T-helper 1 cell (primary cell): ENCODE measurements at regions not wholly inside any gene's neighbourhood (a gene's known extent, or its start where the extent isn't known, plus 50 kb on each side); places are given as distances from the start of the nearest gene placed in this dataset.
"Not testable (repeated sequence)": the region's sequence is repeated elsewhere in the genome, so short reads cannot be mapped to it uniquely, and the experiment has no call there.

ENCODE experiments used
- DNase-seq, 5 donors: peaks; one replicate each; pipeline ENCODE4 v3.0.0-alpha.2; 2012 to 2020

DNA sequence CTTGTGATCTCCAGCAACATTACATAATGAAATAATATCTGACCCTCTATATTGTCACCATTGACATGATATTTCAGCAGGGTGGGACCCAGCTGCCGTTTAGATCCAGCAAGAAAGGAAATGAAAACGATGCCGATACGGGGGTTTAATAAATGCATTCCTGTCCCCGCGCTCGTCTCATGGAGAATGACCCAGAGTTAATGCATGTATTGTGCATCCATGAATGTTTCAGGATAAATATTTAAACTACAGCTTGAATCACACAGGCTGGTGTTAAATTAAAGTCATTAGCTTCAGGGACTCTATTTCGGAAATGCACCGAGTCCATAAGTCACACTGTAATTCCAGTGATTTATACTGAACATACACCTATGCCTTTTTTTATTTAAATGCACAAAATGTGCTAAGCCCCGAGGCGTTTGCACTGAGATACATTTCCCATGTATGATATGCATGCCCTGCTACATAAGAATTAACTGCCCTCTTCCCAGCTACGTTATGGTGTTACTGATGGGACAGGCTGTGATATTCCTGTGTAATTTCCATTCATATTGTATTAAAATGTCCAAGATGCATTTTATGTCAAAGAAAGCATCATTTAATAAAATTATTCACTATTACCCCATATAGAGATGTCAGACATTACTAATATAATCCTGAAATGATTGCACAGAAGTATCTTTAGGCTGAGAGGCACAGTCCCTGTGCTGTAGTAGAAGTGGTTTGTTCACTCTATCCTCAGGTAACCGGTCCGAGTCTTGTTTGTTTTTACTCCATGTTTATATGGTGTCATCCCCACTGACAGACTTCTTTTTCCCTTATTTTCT, 109.3 kb upstream of the ZNF516 start:
- DNase-seq, result no peak

DNA sequence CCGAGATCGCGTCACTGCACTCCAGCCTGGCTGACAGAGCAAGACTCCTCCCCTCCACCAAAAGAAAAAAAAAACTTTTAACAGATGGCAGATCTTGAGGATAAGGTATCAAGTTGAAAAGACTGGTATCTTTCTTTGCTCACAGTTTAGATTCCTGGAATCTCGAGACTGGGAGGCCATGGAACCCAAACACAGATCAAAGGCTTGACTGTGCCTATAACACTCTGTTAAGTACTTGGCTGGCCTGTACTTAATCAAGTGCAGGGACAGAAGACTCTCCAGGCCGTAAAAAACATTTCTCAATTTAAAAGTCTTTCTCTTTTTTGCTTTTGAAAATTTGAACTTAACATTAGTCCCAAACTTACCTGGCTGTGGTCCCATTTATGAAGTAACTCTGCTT, 107.1 kb upstream of the ZNF516 start:
- DNase-seq, result no peak

DNA sequence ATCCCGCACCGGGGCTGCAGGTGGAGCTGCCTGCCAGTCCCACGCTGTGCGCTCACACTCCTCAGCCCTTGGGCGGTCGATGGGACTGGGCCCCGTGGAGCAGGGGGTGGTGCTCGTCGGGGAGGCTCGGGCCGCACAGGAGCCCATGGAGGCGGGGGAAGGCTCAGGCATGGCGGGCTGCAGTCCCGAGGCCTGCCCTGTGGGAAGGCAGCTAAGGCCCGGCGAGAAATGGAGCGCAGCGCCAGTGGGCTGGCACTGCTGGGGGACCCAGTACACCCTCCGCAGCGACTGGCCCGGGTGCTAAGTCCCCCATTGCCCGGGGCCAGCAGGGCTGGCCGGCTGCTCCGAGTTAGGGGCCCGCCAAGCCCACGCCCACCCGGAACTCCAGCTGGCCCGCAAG, 105.0 kb upstream of the ZNF516 start:
- not testable (repeated sequence) for DNase-seq

DNA sequence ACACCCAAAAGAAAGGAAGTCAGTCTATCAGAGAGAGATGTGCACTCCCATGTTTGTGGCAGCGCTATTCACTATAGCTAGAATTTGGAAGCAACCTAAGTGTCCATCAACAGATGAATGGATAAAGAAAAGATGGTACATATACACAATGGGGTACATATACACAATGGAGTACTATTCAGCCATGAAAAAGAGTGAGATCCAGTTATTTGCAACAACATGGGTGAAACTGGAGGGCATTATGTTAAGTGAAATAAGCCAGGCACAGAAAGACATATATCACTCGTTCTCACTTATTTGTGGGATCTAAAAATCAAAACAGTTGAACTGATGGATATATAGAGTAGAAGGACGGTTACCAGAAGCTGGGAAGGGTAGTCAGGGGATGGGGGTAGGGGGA, 99.9 kb upstream of the ZNF516 start:
- no peak for DNase-seq

DNA sequence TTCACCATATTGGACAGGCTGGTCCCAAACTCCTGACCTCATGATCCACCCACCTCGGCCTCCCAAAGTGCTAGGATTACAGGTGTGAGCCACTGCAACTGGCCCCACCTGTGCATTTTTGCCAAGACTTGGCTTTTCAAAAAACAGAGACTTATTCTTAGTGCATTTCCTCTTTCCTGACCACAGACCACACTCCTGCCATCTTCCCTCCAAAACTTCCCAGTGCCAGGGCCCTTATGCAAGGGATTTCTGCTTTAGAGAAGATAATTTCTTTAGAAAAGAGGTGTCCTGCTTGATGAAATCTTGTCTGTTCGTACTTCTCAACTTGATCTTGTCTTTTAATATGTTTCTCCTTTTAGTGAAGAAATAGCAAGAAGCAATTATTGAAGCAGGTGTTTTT, 98.8 kb upstream of the ZNF516 start:
- no peak for DNase-seq

DNA sequence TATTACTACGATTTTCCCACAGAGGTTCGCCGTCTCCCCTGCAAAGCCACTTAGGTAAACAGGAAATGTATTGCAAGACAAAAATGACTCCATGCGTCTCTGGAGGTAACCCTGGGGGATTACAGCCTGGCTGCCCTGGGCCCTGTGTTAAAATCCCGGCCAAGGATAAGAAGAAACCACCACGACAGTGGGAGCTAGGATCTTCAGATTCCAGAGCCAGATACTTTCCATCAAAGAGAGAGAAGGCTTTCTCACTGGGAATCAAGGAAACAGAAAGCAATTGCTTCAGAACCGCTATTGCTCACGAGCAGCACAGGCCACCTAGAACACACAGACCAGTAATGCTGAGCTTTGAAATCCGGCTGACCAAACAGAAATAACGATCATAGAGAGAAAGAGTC, 97.9 kb upstream of the ZNF516 start:
- no peak for DNase-seq

DNA sequence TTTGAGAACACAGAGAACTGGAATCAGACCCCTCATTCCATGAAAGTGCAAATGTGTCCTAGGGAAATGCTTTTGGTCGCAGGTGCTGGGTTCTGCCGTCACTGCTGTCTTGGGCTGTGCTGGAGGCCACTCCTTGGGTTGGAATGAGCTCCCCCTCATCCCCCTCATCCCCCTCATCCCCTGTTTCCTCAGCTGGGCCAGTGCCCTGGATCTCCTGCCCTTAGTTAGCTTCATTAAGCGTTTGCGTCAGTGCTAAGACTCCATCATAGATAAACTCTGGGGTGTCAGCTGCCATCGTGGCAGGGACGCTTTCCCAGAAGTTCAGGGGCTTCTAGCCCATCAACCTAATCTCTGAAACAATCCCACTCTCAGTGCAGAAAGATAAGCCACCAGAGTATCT, 97.1 kb upstream of the ZNF516 start:
- no peak for DNase-seq

DNA sequence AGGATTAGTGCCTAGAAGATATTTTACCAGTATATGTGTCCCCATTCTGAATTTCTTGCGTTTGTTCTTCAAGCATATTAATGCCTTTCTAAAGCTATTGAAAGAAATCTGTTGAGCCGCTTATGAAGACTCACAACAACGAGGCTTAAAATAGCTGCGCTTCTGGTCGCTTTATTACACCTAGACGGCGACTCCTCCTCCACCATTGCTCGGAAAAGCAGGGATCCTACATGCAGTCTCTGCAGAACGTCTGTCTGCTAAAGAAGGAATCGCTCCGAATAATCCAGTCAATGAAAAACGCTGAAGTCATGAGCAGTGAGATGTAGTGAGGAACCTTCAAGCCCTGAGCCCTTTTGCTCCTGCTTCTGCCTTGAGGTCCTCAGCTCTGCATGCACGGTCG, 94.8 kb upstream of the ZNF516 start:
- DNase-seq, result no peak

DNA sequence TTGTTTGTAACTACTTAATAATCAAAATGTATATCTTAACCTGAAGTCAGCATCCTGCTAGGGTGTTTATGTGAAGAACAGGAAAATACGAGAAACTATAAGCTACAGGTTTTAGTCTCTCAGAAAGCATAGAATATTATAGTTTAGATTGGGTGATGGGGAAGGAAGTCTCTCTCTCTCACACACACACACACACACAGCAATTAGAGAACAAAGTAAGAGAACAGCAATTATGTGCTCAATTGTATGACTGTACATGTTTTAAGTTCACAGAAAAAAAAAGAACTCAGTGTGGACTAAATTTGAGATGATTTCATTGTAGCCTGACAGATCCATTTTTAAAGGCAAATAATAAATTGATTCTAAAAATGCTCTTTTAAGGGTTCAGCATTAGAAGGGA, 94.3 kb upstream of the ZNF516 start:
- no peak for DNase-seq

DNA sequence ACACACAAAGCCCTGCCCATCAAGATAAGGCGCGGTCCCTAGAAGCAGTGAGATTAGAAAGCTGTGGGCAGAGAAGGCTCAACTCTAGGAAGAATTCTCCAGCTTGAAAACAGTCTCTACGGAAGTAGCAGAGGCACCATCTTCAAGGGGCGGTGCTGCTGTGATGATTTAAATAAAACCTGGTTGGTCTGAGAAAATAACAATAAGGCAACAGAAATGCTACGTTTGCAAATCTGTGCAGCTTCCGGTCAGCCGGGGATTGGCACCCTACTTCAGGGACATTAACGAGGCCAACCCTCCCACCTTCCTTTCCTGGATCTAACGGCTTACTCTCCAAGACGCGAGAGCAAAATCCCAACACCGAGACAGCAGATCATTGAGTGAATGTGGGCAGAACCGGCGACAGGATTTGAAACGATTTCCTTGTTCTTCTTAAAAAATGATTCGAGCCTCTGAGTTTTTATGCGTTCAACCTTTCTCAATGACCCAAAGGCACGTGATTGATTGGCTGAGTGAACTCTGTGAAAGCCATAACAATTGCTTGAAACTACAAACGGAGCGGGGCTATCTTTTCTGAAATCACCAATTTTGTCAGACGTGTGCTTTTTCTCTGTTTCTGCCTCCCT, 93.7 kb upstream of the ZNF516 start:
- DNase-seq, result no peak

DNA sequence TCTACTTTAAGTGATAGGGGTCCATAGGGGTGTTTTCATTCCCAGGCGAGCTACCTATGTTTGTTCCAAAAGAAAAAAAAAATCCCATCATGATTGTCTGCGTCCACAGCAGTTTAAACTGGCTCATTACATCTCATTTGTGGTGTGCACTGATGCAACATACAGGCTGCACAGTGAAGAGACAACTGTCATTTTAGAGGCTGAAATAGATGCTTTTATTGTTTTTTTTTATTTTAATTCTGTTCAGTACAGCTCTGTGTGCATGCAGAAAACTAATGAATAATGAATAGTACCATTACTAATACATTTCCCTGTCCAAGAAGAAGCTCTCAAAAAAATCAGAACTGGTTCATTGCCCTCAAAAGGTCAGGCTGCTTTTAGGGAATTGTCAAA, 92.8 kb upstream of the ZNF516 start:
- DNase-seq, result no peak

DNA sequence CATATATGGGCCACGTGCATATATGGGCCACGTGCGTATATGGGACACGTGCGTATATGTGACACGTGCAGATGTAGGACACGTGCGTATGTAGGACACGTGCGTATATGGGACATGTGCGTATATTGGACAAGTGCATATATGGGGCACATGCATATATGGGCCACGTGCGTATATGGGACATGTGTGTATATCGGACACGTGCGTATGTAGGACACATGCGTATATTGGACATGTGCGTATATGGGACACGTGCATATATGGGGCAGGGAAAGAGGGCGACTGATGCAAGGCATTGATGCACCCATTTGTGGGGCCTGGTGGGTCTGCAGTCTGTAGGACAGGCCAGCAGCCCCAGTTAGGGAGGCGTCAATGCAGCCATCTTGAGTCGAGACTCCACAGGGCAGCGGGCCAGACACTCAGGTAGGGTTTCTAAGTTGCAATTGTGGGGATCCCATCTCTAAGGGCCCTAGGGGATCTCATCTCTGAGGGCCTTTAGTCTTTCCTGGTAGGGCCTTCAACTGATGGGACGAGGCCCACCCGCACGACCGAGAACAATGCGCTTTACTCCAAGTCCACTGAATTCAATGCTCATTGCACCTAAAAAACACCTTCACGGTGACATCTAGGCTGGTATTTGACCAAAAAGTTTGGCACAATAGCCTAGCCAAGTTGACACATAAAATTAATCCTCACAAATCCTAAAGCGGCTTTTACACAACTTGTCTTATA, 92.3 kb upstream of the ZNF516 start:
- DNase-seq, result no peak

DNA sequence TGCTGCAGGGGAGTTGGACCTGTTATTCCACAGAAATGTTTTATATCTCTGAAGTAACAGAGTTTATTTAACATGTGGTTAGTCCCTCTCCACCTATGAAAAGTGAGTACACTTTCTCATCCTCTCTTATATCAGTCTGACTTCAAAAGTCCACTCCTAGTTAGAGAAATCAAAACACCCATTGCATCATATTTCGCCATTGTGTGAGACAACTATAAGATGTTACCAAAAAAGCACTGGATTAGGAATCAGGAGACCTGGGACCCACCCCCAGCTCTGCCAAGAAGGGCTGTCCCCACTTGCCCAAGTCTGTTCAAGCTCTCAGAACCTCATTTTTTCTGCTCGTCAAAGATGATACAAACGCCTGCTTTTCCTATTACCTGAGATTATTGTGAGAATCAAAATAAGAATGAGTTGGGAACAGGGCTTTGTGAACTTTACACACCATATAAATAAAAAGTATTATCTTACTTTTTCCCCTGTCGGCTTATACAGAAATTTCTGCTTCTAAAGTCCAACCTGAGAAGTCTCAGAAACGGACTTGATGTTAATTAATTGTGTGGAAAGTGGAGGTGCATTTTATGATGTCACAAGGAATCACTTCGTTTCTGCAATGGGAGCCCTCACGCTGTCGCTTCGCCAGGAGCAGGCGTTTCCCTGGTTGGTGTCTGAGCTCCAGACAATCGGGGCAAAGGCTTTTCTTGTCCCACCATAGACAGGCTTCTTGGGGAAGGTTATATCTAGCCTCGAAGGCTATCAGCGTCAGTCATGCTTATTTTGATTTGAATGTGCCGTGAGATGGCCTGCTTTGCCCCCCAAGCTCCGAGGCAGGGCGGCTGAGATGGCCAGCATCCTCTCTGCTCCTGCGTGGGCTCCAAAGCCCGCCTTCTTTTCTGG, 89.6 kb upstream of the ZNF516 start:
- no peak for DNase-seq

DNA sequence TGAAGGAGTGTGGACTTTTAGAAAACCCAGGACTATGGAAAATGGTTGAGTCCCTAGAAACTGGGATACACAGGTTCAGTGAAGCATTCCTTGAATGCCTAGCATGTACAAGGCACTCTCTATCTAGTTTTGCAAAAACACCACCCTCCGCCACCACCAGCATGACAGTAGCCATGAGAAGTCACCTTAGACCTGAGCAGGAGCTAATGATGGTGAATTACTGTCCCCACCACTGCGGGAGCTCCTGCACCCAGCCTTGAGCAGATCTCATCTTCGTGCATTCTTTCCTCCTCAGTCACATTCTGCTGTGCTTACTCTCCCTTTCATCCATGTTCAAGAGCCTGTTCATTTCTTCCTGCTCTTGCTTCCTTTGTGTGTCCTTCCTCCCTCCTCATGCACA, 86.2 kb upstream of the ZNF516 start:
- no peak for DNase-seq

DNA sequence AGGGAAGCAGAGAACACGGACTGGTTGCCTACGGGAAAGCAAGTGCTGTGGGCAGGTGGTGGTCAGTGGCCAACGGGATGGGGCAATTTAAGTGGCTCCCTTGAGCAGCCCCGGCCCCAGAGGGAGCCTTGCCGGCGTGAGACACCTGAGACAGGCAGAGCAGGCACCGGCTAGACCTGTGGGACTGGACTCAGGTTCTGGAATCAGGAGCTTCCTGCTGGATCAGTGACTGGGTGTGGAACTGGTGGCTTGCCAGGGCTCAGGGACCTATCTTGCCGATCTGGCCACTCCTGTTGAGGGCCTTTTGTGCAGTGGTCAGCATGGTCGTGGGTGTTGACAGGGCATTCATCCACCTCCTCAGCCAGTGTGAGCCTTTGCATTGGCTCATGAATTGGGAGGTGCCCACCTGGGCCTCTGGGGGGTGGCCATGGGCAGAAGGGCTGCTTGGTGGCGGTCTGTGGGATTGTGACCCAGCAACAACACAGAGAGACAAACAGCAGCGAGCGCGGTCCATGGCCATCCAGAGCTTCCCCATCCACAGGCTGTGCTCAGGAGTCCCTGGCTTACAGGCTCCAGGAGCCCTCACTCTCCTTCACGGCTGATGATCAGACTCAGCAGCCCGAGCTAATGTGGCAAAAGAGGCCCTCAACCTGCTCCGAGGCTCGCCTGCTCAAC, 85.4 kb upstream of the ZNF516 start:
- no peak for DNase-seq

DNA sequence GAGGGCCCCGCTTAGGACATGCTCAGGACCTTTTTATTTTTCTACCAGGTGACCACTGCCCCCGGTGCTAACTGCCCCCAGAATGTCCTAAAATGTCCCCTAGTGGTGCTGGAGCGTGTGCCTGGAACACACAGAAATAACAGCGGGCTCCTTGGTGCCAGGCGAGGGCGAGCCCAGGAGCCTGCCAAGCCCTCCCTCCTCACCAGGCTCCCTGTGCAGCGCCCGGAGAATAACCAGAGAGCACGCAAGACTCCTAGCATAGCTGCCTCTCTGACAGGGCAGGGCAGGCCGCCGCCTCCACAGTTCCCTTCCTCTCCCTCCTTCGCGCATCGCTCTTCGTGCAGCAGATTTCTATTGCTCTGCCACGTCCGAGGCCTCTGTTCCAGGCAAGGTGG, 84.3 kb upstream of the ZNF516 start:
- no peak for DNase-seq

DNA sequence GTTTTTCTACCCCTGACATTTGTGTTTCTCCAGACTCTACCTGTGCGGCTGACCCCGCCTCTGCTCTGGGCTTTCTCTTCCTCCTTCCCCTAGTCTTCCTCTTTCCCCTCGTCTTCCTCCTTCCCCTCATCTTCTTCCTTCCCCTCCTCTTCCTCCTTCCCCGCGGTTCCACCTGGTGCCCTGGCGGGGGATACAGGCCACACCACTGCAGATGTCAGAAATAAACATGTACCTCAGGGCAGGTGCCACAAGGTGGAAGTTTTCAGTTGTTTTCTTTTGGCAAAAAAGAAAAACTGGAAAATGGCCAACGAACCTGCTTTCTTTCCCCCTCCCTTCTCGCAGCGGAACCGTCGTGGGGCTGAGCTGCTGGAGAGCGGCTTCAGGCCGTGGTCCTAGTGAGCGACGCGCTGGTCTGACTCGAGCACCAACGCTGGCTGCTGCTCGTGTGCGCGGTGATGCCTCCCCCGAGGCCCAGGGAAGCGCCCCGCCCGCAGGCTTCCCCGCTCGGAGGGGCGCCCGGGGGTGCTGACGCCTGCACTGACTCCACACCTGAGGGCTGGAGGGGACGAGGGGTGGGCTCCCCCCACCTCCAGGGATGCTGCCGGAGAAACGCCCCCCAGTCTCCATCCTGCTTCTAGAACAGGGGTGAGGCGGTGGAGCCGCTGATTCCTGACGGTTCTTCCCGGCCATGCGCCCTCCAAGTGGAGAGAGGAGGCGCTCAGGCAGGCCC, 83.7 kb upstream of the ZNF516 start:
- no peak for DNase-seq

DNA sequence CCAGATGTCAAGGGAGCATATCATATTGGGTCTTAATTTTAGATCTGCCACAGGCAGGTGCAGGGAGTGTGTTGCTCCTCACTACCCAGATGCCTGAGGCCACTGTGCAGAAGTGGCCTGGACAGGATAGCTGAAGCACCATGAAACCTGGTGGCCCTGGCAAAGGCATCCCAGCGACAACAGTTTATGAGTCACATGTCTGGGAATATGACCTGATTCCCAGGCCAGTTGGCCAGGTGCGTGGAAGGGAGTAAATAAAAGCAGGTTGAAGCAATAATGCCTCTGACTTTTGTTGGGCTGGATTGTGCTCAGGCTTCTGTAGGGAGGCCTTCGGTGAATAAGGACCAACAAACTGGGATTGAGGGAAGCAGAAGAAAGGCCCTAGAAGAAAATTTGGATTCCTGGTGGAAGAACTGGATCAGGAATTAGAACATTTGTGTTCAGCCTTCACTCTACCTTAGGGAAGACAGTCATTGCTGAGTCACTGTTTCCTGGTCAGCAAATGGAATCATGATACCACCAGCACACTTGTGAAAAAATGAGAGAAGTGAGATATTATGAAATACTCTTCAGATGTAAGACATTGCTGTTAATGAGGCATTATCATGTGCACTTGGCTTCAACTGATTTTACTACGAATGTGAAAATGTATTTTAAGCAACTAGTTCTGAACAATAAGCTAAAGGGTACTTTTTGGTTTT, 78.4 kb upstream of the ZNF516 start:
- no peak for DNase-seq

DNA sequence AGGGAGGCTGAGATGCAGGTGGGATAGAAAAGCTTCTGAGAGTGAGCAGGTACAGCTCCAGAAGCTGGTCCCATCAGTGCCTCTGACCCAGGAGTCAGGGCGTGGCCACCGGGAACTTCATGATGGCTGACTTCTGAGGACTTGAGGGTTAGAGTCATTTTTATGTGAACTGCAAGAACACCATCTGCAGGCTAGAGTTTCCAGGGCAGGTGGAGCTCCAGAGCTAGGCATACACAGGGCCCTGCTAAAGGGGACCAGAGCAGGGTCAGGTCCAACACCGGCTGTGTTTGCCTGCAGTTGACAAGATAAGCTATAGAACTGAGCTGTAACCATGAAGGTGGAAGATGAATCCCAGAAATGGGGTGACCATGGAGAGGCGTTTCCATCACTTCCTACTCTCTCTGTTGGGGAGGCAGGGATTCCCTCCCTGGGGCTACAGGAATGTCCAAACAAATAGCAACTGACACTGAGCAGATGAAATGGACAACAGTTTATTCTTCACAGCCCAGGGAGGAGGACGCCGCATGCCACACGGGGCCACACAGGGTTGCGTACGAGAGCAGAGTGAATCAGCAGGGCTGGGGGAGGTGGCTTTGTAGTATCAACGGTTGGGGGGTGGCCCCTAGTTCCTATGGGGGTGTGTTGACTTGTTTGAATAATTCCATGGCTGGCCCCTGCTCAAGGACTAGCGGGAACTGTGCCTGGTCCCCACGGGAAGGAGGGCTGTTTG, 77.6 kb upstream of the ZNF516 start:
- no peak for DNase-seq

DNA sequence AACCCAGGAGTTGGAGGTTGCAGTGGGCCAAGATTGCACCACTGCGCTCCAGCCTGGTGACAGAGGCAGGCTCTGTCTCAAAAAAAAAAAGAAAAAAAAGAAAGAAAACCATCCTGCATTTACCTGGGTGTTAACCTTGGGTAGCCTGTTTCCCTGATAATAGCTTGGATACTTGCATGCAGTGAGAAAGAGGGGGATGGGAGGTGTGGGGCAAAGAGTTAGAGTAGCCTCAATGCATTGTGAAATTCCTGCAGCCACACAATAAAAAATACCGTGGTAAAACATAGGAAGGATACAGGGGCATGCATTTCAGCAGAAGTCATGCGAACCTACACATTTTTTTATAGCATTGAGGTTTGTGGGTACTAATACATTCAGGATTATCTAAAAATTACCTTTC, 76.6 kb upstream of the ZNF516 start:
- DNase-seq, result no peak
